HG03469 (cell line): ENCODE measurements at regions not wholly inside any gene's neighbourhood (a gene's known extent, or its start where the extent isn't known, plus 50 kb on each side); places are given as distances from the start of the nearest gene placed in this dataset.
"Not testable (repeated sequence)": the region's sequence is repeated elsewhere in the genome, so short reads cannot be mapped to it uniquely, and the experiment has no call there.

ENCODE experiments used
- ATAC-seq: cut with Tn5 transposase; IDR thresholded peaks from one replicate; pipeline ENCODE4 v1.9.1; 2021; ENCODE audit warnings: mild to moderate bottlenecking, moderate library complexity, moderate number of reproducible peaks; ENCODE audit not compliant: unreplicated experiment

GRCh38 chr5:87034557-87034956 lies 233.1 kb upstream of the RASA1 start:
- no peak for ATAC-seq

GRCh38 chr5:87042554-87042953 lies 225.1 kb upstream of the RASA1 start:
- no peak for ATAC-seq

- ATAC-seq = no peak
Observed at GRCh38 chr5:87048156-87048555, 219.5 kb upstream of the RASA1 start.

DNA sequence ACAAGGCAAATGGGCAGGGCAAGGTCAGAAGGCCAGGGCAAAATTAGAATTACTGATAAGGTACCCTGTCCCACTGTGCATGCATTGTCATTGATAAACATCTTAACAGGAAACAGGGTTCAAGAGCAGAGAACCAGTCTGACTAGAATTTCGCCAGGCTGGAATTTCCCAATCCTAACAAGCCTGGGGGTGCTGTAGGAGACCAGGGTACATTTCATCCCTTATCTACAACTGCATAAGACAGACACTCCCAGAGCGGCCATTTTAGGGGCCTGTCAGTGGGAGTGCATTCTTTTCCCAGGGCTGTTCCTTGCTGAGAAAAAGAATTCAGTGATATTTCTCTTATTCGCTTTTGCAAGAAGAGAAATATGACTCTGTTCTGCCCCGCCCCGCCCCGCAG lies 218.7 kb upstream of the RASA1 start:
- ATAC-seq = not testable (repeated sequence)

DNA sequence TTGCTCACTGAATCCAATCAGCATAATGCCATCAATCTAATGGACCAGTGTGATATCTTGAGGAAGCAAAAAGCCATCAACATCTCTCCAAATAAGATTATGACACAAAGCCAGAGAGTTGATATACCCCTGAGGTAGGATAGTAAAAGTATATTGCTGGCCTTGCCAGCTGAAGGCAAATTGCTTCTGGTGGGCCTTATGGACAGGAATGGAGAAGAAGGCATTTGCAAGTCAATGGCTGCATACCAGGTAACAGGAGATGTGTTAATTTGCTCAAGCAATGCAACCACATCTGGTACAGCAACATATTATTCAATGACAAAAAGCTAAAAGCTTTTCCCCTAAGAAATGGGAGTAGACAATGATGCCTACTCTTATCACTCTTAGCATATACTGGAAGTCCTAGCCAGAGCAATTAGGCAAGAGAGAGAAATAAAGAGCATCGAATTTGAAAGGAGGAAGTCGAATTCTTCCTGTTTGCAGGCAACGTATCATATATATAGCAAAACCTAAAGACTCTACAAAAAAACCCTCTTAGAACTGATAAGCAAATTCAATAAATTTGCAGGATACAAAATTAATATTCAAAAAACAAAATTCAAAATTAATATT lies 216.1 kb upstream of the RASA1 start:
- ATAC-seq = no peak

- no peak for ATAC-seq
Observed at GRCh38 chr5:87053146-87053545, 214.5 kb upstream of the RASA1 start.

- ATAC-seq = no peak
Observed at GRCh38 chr5:87054821-87055220, 212.9 kb upstream of the RASA1 start.

DNA sequence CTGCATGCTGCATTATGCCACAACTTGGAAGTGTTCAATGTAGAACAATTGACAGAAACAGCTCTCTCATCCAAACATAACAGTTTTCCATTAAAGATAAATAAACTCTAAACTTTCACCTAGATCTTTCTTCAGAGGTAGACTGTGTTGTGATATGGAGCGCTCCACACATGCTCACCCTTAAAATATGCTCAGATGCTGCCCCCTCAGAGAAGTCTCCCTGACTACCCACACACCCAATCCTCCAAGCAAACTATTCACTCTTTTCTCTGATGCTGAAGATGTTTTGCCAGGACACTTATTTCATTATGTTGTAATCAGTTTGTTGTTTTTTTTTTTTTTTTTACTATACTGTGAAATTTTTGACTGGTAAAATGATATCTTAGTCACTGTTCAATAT lies 206.6 kb upstream of the RASA1 start:
- ATAC-seq = no peak

DNA sequence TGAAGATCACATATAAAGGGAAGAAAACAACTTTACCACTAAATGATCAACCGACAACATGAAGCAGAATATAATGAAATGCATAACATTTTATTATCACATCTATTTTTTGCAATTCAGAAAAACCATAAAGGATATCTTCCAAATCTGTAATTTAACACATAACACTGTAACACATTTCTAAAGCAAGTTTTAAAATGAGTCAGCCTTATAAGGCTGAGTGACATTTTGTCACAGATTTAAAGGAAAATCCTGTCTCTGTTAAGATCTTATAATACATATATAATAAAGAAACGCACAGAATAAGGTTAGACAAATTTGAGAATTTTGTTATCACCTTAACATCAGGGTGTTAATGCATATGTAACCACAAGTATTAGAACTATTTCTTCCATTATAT lies 198.4 kb upstream of the RASA1 start:
- no peak for ATAC-seq

DNA sequence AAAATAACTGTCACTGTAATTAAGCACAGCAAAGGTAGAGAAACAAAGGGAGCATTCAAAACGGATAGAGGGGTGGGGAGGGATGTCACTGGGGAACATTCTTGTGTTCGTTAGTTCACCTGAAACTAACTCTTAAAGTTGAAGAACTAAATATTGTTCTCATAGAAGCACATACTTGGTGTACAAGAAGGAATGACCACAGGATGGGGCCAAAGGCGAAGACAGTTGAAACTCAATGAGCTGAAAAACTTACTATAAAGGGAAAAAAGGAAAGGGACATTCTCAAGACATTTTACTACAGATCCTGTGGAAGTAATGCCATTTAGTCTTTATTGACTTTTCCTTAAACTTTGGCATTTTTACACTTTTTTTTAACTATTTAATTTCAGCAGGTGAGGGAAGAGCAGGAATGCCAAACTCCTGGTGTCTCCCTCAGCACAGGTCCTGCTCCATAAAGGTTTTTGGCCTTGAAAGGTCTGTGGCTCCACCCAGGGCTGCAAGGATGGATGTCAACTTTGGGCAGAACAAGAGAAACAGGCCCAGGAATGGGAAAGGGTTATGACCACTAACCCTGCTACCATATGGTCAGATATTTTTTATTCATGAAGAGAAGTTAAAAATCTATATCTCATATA lies 197.6 kb upstream of the RASA1 start:
- ATAC-seq = no peak

GRCh38 chr5:87074072-87074471 lies 193.6 kb upstream of the RASA1 start:
- ATAC-seq = no peak

- ATAC-seq = peak; percentile 96
Observed at GRCh38 chr5:87074934-87075541, 192.6 kb upstream of the RASA1 start.

DNA sequence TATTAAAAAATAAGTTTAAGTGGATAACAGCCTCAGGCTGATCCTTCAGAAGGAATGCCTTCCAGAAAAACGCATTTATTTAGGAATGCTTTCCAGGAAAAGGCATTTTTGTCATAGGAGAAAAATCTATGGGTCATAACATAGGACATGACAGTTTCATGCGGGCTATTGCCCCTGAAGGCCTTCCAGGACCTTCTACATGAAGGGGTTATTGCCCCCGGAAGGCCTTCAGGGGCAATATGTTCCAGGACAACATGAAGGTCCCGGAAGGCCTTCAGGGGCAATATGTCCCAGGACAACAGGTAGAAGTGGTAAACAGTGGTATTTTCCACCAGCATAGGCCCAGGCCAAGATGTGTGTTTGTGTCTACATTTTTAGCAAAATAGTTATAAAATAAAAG lies 191.3 kb upstream of the RASA1 start:
- no peak for ATAC-seq

GRCh38 chr5:87076931-87077330 lies 190.8 kb upstream of the RASA1 start:
- ATAC-seq = no peak

DNA sequence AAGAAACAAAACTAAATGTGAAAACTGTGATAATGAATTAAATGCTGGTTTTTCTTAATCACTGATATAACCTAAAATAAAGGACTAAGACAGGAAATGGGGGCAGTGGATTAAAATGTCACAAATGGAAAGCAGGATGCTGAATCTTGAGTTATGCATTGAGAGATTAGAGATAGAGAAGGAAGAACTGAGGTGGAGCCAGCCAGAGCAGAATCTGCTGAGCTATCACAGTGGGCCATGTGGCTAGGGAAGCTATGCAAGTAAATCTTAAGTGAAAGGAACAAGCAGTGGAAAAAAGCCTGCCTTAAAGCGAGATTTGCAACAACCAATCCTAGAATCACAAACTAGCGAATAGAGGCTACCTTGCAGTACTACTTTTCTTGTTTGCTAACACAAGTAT lies 188.5 kb upstream of the RASA1 start:
- ATAC-seq = no peak

GRCh38 chr5:87081016-87081415 lies 186.7 kb upstream of the RASA1 start:
- no peak for ATAC-seq

DNA sequence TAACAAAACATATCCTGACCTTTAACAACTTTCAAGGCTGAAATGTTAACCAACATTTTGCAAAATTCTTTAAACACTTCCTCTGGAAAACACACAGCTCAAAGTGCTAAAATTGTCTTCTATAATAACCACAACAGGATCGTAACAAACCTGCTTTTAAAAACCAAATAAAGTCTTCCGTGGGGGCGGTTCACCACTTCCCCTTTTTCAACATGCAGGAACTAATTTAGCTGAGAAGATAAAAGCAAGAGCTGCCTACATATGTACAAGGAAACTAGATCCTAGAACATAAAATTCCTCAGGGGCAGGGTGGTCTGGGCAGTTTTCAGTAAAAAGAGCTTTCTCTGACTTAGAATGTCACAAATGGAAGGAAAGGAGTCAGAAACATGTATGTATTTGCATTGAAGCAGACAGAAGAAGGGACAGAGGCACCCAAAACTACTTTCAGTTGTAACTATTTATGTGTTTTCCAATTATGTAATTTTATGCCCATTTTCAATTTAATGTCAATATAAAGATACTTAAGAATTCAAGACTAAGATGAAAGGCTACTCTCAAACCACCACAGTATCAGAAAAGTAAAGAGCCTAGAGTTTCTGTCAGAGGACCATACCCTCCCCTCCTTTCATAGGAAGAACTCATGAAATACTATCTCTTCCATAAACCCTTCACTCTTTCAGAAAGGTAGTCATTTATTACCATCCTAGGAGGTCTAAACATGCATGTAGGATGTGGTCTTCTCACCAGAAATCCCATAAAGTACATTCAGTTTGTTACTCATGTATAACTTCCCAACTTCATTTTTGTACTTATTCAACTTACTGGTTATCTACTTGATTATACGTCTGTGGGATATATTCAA lies 185.9 kb upstream of the RASA1 start:
- peak; percentile 75 for ATAC-seq

DNA sequence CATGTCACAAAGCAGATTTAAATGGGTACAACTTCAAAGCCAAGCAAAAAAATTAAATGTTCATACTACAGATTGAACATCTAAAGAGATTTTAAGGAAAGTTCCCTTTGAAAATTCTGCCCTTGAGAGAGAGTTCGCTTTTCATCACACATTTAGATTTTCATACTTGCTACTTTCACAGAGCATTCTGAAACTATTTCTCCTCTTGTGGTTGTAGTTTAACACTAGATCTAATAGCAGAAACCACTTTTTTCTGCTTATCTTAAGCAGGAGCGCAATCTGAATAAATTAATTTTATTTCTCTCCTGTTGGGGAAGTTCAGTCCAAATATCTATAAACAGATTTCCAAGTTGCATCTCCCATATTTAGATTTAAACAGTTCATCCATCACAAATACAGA lies 173.3 kb upstream of the RASA1 start:
- no peak for ATAC-seq

GRCh38 chr5:87094833-87095232 lies 172.8 kb upstream of the RASA1 start:
- no peak for ATAC-seq

- no peak for ATAC-seq
Observed at GRCh38 chr5:87095787-87096186, 171.9 kb upstream of the RASA1 start.

- no peak for ATAC-seq
Observed at GRCh38 chr5:87097664-87098063, 170.0 kb upstream of the RASA1 start.
